ENCODE measurements at regions not wholly inside any gene's neighbourhood (a gene's known extent, or its start where the extent isn't known, plus 50 kb on each side); places are given as distances from the start of the nearest gene placed in this dataset.

GRCh38 chr18:51955136-51955535, 384.9 kb upstream of the DCC start:
- DNase-seq, result no peak

GRCh38 chr18:51957001-51957400, 383.0 kb upstream of the DCC start:
- DNase-seq, result no peak

- no peak for DNase-seq
Observed at GRCh38 chr18:51980101-51980500, 359.9 kb upstream of the DCC start.

- DNase-seq, result no peak
Observed at GRCh38 chr18:51988277-51988676, 351.7 kb upstream of the DCC start.

GRCh38 chr18:51997129-51997528, 342.9 kb upstream of the DCC start:
- no peak for DNase-seq

- DNase-seq, result no peak
Observed at GRCh38 chr18:51998066-51998465, 341.9 kb upstream of the DCC start.

- no peak for DNase-seq
Observed at GRCh38 chr18:51998711-51999110, 341.3 kb upstream of the DCC start.

GRCh38 chr18:51999351-51999750, 340.6 kb upstream of the DCC start:
- no peak for DNase-seq

- no peak for DNase-seq
Observed at GRCh38 chr18:52000435-52000834, 339.6 kb upstream of the DCC start.

GRCh38 chr18:52001106-52001505, 338.9 kb upstream of the DCC start:
- DNase-seq, result no peak

GRCh38 chr18:52002600-52002999, 337.4 kb upstream of the DCC start:
- DNase-seq, result no peak

- DNase-seq, result no peak
Observed at GRCh38 chr18:52007105-52007504, 332.9 kb upstream of the DCC start.

- DNase-seq, result no peak
Observed at GRCh38 chr18:52008330-52008729, 331.7 kb upstream of the DCC start.

- no peak for DNase-seq
Observed at GRCh38 chr18:52008736-52009135, 331.3 kb upstream of the DCC start.

GRCh38 chr18:52009958-52010357, 330.0 kb upstream of the DCC start:
- DNase-seq, result no peak

GRCh38 chr18:52045946-52046675, 293.9 kb upstream of the DCC start:
- DNase-seq, result no peak

- DNase-seq, result no peak
Observed at GRCh38 chr18:52046842-52047241, 293.2 kb upstream of the DCC start.

GRCh38 chr18:52054324-52054723, 285.7 kb upstream of the DCC start:
- no peak for DNase-seq

- peak; percentile 52 for DNase-seq
Observed at GRCh38 chr18:52060607-52061304, 279.2 kb upstream of the DCC start.

GRCh38 chr18:52063923-52064322, 276.1 kb upstream of the DCC start:
- no peak for DNase-seq

- peak; percentile 5 for DNase-seq
Observed at GRCh38 chr18:52069201-52069600, 270.8 kb upstream of the DCC start.

- DNase-seq, result no peak
Observed at GRCh38 chr18:52070291-52070756, 269.7 kb upstream of the DCC start.

- DNase-seq, result no peak
Observed at GRCh38 chr18:52077251-52077983, 262.6 kb upstream of the DCC start.

- no peak for DNase-seq
Observed at GRCh38 chr18:52082246-52082645, 257.8 kb upstream of the DCC start.
